Gastrocnemius medialis (tissue), 4 donors: ENCODE measurements at regions not wholly inside any gene's neighbourhood (a gene's known extent, or its start where the extent isn't known, plus 50 kb on each side); places are given as distances from the start of the nearest gene placed in this dataset.

ENCODE experiments used
- POLR2A ChIP-seq, 2 donors: fragments of 450-650 bp; IDR thresholded peaks; one replicate each; pipeline ENCODE4 v1.6.1; 2017; ENCODE audit warnings: antibody characterized with exemption in 2 of 2, mild to moderate bottlenecking in 2 of 2, moderate library complexity in 2 of 2
- TF ChIP-seq, protein P1 (sequence below), 5 experiments: fragments of 450-650 bp in 3 of 5; fragments of 200-600 bp in 2 of 5; sonication (generic) in 2 of 5; IDR thresholded peaks in 4 of 5; conservative IDR thresholded peaks in 1 of 5; 1 replicate in 4 of 5; 2 replicates in 1 of 5; pipeline ENCODE4 v1.5.1; 2016 to 2019; ENCODE audit warnings: antibody characterized with exemption in 5 of 5, mild to moderate bottlenecking in 3 of 5, moderate library complexity in 3 of 5

DNA sequence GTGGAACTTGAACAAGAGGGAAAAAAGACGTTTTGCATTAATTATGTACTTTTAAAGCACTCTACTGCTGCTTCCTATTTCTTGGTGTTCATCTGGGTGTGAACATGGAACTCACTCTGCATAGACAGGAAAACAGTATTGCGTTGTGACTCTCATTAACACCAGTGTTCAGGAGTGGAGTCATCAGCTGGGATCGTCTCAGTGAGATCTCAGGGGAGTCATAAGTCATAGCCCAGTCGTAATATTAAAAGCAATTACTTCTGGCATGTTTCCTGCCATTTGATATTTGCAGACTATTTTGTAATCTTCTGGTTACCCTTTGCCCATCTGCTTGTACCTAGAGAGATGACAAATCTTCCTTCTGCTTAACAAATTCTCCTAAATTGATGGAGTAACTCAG, 462.0 kb upstream of the ATP11B start:
- TF ChIP-seq, protein P1, sequence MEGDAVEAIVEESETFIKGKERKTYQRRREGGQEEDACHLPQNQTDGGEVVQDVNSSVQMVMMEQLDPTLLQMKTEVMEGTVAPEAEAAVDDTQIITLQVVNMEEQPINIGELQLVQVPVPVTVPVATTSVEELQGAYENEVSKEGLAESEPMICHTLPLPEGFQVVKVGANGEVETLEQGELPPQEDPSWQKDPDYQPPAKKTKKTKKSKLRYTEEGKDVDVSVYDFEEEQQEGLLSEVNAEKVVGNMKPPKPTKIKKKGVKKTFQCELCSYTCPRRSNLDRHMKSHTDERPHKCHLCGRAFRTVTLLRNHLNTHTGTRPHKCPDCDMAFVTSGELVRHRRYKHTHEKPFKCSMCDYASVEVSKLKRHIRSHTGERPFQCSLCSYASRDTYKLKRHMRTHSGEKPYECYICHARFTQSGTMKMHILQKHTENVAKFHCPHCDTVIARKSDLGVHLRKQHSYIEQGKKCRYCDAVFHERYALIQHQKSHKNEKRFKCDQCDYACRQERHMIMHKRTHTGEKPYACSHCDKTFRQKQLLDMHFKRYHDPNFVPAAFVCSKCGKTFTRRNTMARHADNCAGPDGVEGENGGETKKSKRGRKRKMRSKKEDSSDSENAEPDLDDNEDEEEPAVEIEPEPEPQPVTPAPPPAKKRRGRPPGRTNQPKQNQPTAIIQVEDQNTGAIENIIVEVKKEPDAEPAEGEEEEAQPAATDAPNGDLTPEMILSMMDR (IDR thresholded peaks at IDR 0.05 in 4 of 5, conservative IDR thresholded peaks at IDR 0.05 in 1 of 5) = no peak
- TF ChIP-seq POLR2A (IDR thresholded peaks at IDR 0.05) = no peak
